ENCODE measurements at regions not wholly inside any gene's neighbourhood (a gene's known extent, or its start where the extent isn't known, plus 50 kb on each side); places are given as distances from the start of the nearest gene placed in this dataset.

GRCh38 chr7:68917041-68917651 is 681.1 kb upstream of the AUTS2 start (continued):
- TF ChIP-seq, protein P1, sequence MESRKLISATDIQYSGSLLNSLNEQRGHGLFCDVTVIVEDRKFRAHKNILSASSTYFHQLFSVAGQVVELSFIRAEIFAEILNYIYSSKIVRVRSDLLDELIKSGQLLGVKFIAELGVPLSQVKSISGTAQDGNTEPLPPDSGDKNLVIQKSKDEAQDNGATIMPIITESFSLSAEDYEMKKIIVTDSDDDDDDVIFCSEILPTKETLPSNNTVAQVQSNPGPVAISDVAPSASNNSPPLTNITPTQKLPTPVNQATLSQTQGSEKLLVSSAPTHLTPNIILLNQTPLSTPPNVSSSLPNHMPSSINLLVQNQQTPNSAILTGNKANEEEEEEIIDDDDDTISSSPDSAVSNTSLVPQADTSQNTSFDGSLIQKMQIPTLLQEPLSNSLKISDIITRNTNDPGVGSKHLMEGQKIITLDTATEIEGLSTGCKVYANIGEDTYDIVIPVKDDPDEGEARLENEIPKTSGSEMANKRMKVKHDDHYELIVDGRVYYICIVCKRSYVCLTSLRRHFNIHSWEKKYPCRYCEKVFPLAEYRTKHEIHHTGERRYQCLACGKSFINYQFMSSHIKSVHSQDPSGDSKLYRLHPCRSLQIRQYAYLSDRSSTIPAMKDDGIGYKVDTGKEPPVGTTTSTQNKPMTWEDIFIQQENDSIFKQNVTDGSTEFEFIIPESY (IDR thresholded peaks at IDR 0.05) = no peak

GRCh38 chr7:68918621-68919020 is 679.7 kb upstream of the AUTS2 start:
- Histone ChIP-seq H3K27ac (ENCODE audit: low read depth in 1 of 2, low read length in 2 of 2) (no peak overlapping the region), H3K4me3 (ENCODE audit: low read depth in 1 of 3, low read length in 3 of 3) (no peak overlapping the region), H3K9ac (ENCODE audit: low read depth in 1 of 2, low read length in 2 of 2) (no peak overlapping the region), H3K27me3 (ENCODE audit: control insufficient read depth in 4 of 4, insufficient read depth in 4 of 4, low read length in 3 of 4) (no peaks in the 10 kb centered on the region), H3K9me3 (ENCODE audit: control insufficient read depth in 4 of 4, low read length in 3 of 4) (peaks cover 0 to 7% (median 0%) of the 10 kb centered on the region in 4 donors), H3K4me1 (ENCODE audit: control insufficient read depth in 4 of 4, insufficient read depth in 4 of 4, low read length in 3 of 4) (no peaks in the 10 kb centered on the region), H3K36me3 (ENCODE audit: control insufficient read depth in 4 of 4, insufficient read depth in 3 of 4, low read depth in 1 of 4, low read length in 3 of 4) (no peaks in the 10 kb centered on the region)
- 76% methylated on average over 2 of the region's 2 CpGs for WGBS
- DNase-seq (ENCODE audit: low spot score) = no peak
- no peak for TF ChIP-seq RAD21 (IDR thresholded peaks at IDR 0.05)
- TF ChIP-seq FOXA1 (IDR thresholded peaks at IDR 0.05) = no peak
- TF ChIP-seq, protein P2, sequence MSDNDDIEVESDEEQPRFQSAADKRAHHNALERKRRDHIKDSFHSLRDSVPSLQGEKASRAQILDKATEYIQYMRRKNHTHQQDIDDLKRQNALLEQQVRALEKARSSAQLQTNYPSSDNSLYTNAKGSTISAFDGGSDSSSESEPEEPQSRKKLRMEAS (IDR thresholded peaks at IDR 0.05) = no peak
- TF ChIP-seq HNF4G (IDR thresholded peaks at IDR 0.05) = no peak
- TF ChIP-seq CTCF (IDR thresholded peaks at IDR 0.05; ENCODE audit: low read depth, low read length, missing input control) = no peak
- TF ChIP-seq YY1 (IDR thresholded peaks at IDR 0.05) = no peak
- TF ChIP-seq EGR1 (IDR thresholded peaks at IDR 0.05; ENCODE audit: low read depth in 2 of 2) = no peak
- TF ChIP-seq, protein P1 (IDR thresholded peaks at IDR 0.05) = no peak
- TF ChIP-seq NR2F2 (IDR thresholded peaks at IDR 0.05) = no peak
- TF ChIP-seq, protein P3, sequence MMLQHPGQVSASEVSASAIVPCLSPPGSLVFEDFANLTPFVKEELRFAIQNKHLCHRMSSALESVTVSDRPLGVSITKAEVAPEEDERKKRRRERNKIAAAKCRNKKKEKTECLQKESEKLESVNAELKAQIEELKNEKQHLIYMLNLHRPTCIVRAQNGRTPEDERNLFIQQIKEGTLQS (IDR thresholded peaks at IDR 0.05) = no peak

DNA sequence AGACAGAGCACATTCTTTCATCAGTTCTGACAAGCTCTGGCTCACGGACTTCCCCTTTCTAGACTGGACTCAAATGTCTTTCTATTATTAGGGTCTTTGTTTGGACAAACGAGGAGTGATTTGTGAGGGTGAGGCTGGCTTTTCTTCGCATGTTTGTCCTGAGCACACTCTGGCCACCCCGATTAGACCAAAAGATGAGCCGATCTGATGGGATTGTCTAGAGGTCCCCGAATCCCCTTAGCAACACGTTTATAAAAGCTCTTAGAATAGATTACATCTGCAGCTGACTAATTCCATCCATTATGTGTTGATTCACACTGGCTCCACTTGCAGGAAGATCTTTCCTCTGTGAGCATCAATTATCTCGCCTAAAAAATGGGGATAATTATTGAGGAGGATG is 675.4 kb upstream of the AUTS2 start:
- Histone ChIP-seq H3K36me3 (ENCODE audit: control insufficient read depth in 4 of 4, insufficient read depth in 3 of 4, low read depth in 1 of 4, low read length in 3 of 4) (no peaks in the 10 kb centered on the region), H3K4me3 (ENCODE audit: low read depth in 1 of 3, low read length in 3 of 3) (no peak overlapping the region), H3K9ac (ENCODE audit: low read depth in 1 of 2, low read length in 2 of 2) (no peak overlapping the region), H3K4me1 (ENCODE audit: control insufficient read depth in 4 of 4, insufficient read depth in 4 of 4, low read length in 3 of 4) (no peaks in the 10 kb centered on the region), H3K9me3 (ENCODE audit: control insufficient read depth in 4 of 4, low read length in 3 of 4) (peaks cover 0 to 3% (median 0%) of the 10 kb centered on the region in 4 donors), H3K27me3 (ENCODE audit: control insufficient read depth in 4 of 4, insufficient read depth in 4 of 4, low read length in 3 of 4) (no peaks in the 10 kb centered on the region), H3K27ac (ENCODE audit: low read depth in 1 of 2, low read length in 2 of 2) (no peak overlapping the region)
- WGBS = 56% methylated on average over 8 of the region's 8 CpGs
- TF ChIP-seq SP1 (IDR thresholded peaks at IDR 0.05) = no peak
- no peak for TF ChIP-seq YY1 (IDR thresholded peaks at IDR 0.05)
- no peak for TF ChIP-seq FOXA2 (IDR thresholded peaks at IDR 0.05)
- TF ChIP-seq TAF1 (conservative IDR thresholded peaks at IDR 0.05) = no peak
- TF ChIP-seq FOXA1 (IDR thresholded peaks at IDR 0.05) = no peak
- TF ChIP-seq, protein P3 (IDR thresholded peaks at IDR 0.05) = no peak
- TF ChIP-seq HNF4G (IDR thresholded peaks at IDR 0.05) = no peak
- no peak for TF ChIP-seq RXRA (IDR thresholded peaks at IDR 0.05)
- no peak for DNase-seq (ENCODE audit: low spot score)
